Vagina (tissue), 2 donors: ENCODE measurements at regions not wholly inside any gene's neighbourhood (a gene's known extent, or its start where the extent isn't known, plus 50 kb on each side); places are given as distances from the start of the nearest gene placed in this dataset.
"Not testable (repeated sequence)": the region's sequence is repeated elsewhere in the genome, so short reads cannot be mapped to it uniquely, and the experiment has no call there.

Experiments
- DNase-seq, 2 donors: peaks; one replicate each; pipeline ENCODE4 v3.0.0-alpha.2; 2017; ENCODE audit errors: extremely low spot score in 2 of 2
- H3K27ac ChIP-seq: fragments of 200-600 bp; sonication (generic); one replicate; pipeline ENCODE4 v1.5.1; 2019
- H3K27me3 ChIP-seq: fragments of 200-600 bp; sonication (generic); one replicate; pipeline ENCODE4 v1.5.1; 2019
- H3K36me3 ChIP-seq, 2 donors: fragments of 200-600 bp; sonication (generic); one replicate each; pipeline ENCODE4 v1.5.1; 2017 to 2019
- H3K4me1 ChIP-seq: fragments of 200-600 bp; sonication (generic); one replicate; pipeline ENCODE4 v1.5.1; 2019
- H3K4me3 ChIP-seq, 2 donors: fragments of 200-600 bp; sonication (generic); 1 replicate in 1 of 2; 2 replicates in 1 of 2; pipeline ENCODE4 v1.5.1; 2016 to 2019
- H3K9me3 ChIP-seq: fragments of 200-600 bp; sonication (generic); one replicate; pipeline ENCODE4 v1.5.1; 2019
- POLR2A ChIP-seq, 2 donors: fragments of 450-650 bp; IDR thresholded peaks; one replicate each; pipeline ENCODE4 v1.6.1; 2017; ENCODE audit warnings: antibody characterized with exemption in 2 of 2, mild to moderate bottlenecking in 2 of 2, moderate library complexity in 2 of 2
- POLR2AphosphoS5 ChIP-seq, 2 donors: sonication (generic); formaldehyde crosslinking; IDR thresholded peaks; one replicate each; pipeline ENCODE4 v1.9.0; 2017; ENCODE audit warnings: antibody characterized with exemption in 2 of 2, mild to moderate bottlenecking in 2 of 2, low read depth in 1 of 2; ENCODE audit not compliant: insufficient read depth in 1 of 2
- intact Hi-C: fragments of 100-400 bp; cut with DNase I; formaldehyde crosslinking; loops from one replicate; pipeline ENCODE4 v1.15.1; 2023
- TF ChIP-seq, protein P1 (sequence below), 3 experiments: fragments of 450-650 bp in 2 of 3; fragments of 200-600 bp in 1 of 3; sonication (generic) in 1 of 3; IDR thresholded peaks; one replicate each; pipeline ENCODE4 v1.5.1; 2017 to 2019; ENCODE audit warnings: antibody characterized with exemption in 3 of 3, mild to moderate bottlenecking in 2 of 3, moderate library complexity in 2 of 3

DNA sequence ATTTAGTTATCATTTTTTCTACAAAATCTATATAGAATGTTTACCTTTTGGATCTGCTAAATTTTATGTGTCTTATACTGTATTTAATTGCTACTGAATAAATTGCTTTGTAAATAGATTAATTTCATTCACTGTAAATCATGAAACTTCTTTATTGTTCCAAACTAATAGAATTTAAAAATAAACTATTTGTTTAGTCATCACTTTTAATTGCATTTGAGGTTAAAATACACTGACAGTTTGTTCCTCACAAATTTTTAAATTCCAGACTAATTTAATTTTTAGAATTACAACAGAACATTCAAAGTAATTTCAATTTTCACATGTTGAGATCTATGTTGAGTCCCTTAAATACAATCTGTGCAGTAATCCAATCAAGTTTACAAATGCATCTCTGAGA, 1633.2 kb upstream of the NUDT12 start:
- Histone ChIP-seq H3K36me3 (no peaks in the 10 kb centered on the region), H3K9me3 (no peaks in the 10 kb centered on the region), H3K27ac (no peak overlapping the region), H3K4me3 (no peak overlapping the region), H3K4me1 (no peaks in the 10 kb centered on the region), H3K27me3 (no peaks in the 10 kb centered on the region)
- TF ChIP-seq POLR2AphosphoS5 (IDR thresholded peaks at IDR 0.05; ENCODE audit: insufficient read depth in 1 of 2, low read depth in 1 of 2) (no peak), POLR2A (IDR thresholded peaks at IDR 0.05) (no peak)
- TF ChIP-seq, protein P1, sequence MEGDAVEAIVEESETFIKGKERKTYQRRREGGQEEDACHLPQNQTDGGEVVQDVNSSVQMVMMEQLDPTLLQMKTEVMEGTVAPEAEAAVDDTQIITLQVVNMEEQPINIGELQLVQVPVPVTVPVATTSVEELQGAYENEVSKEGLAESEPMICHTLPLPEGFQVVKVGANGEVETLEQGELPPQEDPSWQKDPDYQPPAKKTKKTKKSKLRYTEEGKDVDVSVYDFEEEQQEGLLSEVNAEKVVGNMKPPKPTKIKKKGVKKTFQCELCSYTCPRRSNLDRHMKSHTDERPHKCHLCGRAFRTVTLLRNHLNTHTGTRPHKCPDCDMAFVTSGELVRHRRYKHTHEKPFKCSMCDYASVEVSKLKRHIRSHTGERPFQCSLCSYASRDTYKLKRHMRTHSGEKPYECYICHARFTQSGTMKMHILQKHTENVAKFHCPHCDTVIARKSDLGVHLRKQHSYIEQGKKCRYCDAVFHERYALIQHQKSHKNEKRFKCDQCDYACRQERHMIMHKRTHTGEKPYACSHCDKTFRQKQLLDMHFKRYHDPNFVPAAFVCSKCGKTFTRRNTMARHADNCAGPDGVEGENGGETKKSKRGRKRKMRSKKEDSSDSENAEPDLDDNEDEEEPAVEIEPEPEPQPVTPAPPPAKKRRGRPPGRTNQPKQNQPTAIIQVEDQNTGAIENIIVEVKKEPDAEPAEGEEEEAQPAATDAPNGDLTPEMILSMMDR (IDR thresholded peaks at IDR 0.05): no peak
- intact Hi-C loops: no loop called here
- no peak for DNase-seq

DNA sequence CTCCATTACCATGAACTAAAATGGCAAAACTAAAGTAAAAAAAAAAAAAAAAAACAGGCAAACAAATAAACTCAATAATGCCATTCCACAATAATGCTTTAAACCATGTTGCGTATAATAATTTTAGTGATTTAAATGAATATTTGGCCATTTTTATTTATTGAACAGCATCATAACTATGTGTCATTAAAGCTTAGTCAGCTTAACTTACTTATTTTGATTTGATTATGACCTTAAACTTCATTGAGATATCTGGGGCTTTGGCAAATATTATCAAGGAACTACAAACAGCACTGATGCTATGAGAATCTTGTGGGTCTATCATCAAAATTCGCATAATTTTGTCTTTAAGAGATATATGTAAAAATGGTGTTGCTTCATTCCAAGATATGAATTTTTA, 1610.3 kb upstream of the NUDT12 start:
- no peak overlapping the region for H3K27ac ChIP-seq
- H3K9me3 ChIP-seq: no peaks in the 10 kb centered on the region
- no peaks in the 10 kb centered on the region for H3K4me1 ChIP-seq
- TF ChIP-seq POLR2AphosphoS5 (IDR thresholded peaks at IDR 0.05; ENCODE audit: insufficient read depth in 1 of 2, low read depth in 1 of 2) (no peak), POLR2A (IDR thresholded peaks at IDR 0.05) (no peak)
- TF ChIP-seq, protein P1 (IDR thresholded peaks at IDR 0.05): no peak
- intact Hi-C loops: no loop called here
- no peaks in the 10 kb centered on the region for H3K36me3 ChIP-seq
- H3K4me3 ChIP-seq: no peak overlapping the region
- H3K27me3 ChIP-seq: no peaks in the 10 kb centered on the region
- no peak for DNase-seq

DNA sequence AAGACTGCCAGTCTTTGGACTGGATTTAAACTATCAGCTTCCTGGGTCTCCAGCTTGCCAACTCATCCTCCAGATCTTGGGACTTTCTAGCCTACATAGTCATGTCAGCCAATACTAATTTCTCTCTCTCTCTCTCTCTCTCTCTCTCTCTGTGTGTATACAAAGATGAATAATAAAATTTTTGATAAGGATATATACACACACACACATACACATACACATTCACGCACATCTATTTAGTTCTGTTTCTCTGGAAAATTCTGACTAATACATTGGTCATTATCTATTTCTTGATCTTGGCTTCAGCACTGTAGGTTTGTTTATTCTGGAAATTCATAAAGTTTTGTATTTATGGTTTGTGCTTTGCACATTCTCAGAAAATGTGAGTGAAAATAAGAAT, 1606.2 kb upstream of the NUDT12 start:
- intact Hi-C loops: no loop called here
- no peak for DNase-seq
- Histone ChIP-seq H3K36me3 (no peaks in the 10 kb centered on the region), H3K9me3 (no peaks in the 10 kb centered on the region), H3K4me1 (no peaks in the 10 kb centered on the region), H3K27ac (no peak overlapping the region), H3K27me3 (no peaks in the 10 kb centered on the region), H3K4me3 (no peak overlapping the region)
- TF ChIP-seq POLR2AphosphoS5 (IDR thresholded peaks at IDR 0.05; ENCODE audit: insufficient read depth in 1 of 2, low read depth in 1 of 2): no peak
- TF ChIP-seq POLR2A (IDR thresholded peaks at IDR 0.05): no peak
- TF ChIP-seq, protein P1 (IDR thresholded peaks at IDR 0.05): no peak

DNA sequence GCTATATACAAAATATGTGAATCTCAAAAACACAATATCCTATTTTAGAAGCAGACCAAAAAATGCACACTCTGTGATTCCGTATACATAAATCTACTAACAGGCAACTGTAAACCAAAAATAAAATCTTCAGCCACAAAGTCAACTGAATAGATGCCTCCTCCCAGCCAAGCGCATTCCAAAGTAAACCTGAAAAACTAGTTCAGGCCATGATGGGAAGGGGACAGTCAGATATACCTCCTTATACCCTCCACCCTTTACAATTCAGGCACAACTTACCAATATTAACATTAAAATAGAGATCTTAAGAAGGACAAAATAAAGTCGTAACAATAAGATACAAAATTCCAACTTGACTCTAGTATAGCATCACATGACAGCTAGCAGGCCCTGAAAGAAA, 1604.5 kb upstream of the NUDT12 start:
- Histone ChIP-seq H3K27me3 (no peaks in the 10 kb centered on the region), H3K36me3 (no peaks in the 10 kb centered on the region), H3K4me1 (no peaks in the 10 kb centered on the region), H3K27ac (no peak overlapping the region), H3K9me3 (no peaks in the 10 kb centered on the region), H3K4me3 (no peak overlapping the region)
- intact Hi-C loops: no loop called here
- TF ChIP-seq POLR2AphosphoS5 (IDR thresholded peaks at IDR 0.05; ENCODE audit: insufficient read depth in 1 of 2, low read depth in 1 of 2) (no peak), POLR2A (IDR thresholded peaks at IDR 0.05) (no peak)
- TF ChIP-seq, protein P1 (IDR thresholded peaks at IDR 0.05): no peak
- DNase-seq: no peak

DNA sequence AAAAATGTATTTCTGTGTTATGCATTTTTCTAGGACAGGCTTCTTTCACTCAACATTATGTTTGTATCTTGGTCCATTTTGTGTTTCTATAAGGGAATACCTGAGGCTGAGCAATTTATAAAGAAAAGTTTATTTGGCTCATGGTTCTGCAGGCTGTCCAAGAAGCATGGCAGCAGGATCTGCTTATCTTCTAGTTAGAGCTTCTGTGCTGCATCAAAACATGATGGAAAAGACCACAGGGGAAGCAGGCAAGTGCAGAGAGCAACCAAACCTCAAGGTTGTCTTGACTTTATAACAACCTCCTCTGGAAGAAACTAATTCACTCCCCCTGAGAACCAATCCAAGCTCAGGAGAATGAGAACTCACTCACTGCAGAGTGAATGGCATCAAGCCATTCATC, 1601.0 kb upstream of the NUDT12 start:
- intact Hi-C loops: no loop called here
- H3K4me3 ChIP-seq: no peak overlapping the region
- H3K27ac ChIP-seq: no peak overlapping the region
- no peaks in the 10 kb centered on the region for H3K27me3 ChIP-seq
- no peaks in the 10 kb centered on the region for H3K36me3 ChIP-seq
- H3K9me3 ChIP-seq: no peaks in the 10 kb centered on the region
- DNase-seq: no peak
- no peaks in the 10 kb centered on the region for H3K4me1 ChIP-seq
- no peak for TF ChIP-seq POLR2AphosphoS5 (IDR thresholded peaks at IDR 0.05; ENCODE audit: insufficient read depth in 1 of 2, low read depth in 1 of 2)
- no peak for TF ChIP-seq POLR2A (IDR thresholded peaks at IDR 0.05)
- TF ChIP-seq, protein P1 (IDR thresholded peaks at IDR 0.05): no peak

DNA sequence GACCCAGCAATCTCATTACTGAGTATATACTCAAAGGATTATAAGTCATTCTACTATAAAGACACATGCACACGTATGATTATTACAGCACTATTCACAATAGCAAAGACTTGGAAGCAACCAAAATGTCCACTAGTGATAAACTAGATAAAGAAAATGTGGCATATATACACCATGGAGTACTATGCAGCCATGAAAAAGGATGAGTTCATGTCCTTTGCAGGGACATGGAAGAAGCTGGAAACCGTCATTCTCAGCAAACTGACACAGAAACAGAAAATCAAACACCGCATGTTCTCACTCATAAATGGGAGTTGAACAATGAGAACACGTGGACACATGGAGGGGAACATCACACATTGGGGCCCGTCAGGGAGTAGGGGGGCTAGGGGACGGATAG, 1600.0 kb upstream of the NUDT12 start:
- H3K4me3 ChIP-seq, H3K4me1 ChIP-seq, H3K27me3 ChIP-seq, H3K36me3 ChIP-seq, H3K9me3 ChIP-seq, intact Hi-C loops, H3K27ac ChIP-seq, DNase-seq: not testable (repeated sequence)
